OCI-LY3 (cell line): ENCODE measurements at regions not wholly inside any gene's neighbourhood (a gene's known extent, or its start where the extent isn't known, plus 50 kb on each side); places are given as distances from the start of the nearest gene placed in this dataset.
"Not testable (repeated sequence)": the region's sequence is repeated elsewhere in the genome, so short reads cannot be mapped to it uniquely, and the experiment has no call there.

ENCODE experiments used
- H2AFZ ChIP-seq: fragments of 200-600, 300-600 bp; shearing (Covaris generic); 2 replicates; pipeline ENCODE4 v1.6.0; 2014; ENCODE audit warnings: antibody characterized with exemption, low read depth, low read length
- H3K27ac ChIP-seq: fragments of 200-600, 300-600 bp; sonication (generic); 2 replicates; pipeline ENCODE4 v1.5.1; 2014; ENCODE audit warnings: mild to moderate bottlenecking, low read length, moderate library complexity, mixed read lengths
- H3K27me3 ChIP-seq: fragments of 200-600, 300-600 bp; sonication (generic); 2 replicates; pipeline ENCODE4 v1.6.1; 2014; ENCODE audit warnings: low read depth, low read length, mixed read lengths
- H3K36me3 ChIP-seq: fragments of 200-600, 300-600 bp; sonication (generic); replicated peaks from 2 replicates; pipeline ENCODE3; 2014; ENCODE audit warnings: low read depth, low read length, mixed read lengths
- H3K4me1 ChIP-seq: fragments of 300-600, 200-600 bp; sonication (generic); 2 replicates; pipeline ENCODE4 v1.6.1; 2014; ENCODE audit warnings: low read length, mixed read lengths
- H3K4me2 ChIP-seq: fragments of 200-600, 300-600 bp; sonication (generic); 2 replicates; pipeline ENCODE4 v1.6.1; 2014; ENCODE audit warnings: low read length, mixed read lengths
- H3K4me3 ChIP-seq: fragments of 300-600, 200-600 bp; sonication (generic); 2 replicates; pipeline ENCODE4 v1.5.1; 2014; ENCODE audit warnings: antibody characterized with exemption, mild to moderate bottlenecking, low read length, moderate library complexity
- H3K79me2 ChIP-seq: fragments of 300-600, 200-600 bp; shearing (Covaris generic); 2 replicates; pipeline ENCODE4 v1.6.1; 2014; ENCODE audit warnings: mild to moderate bottlenecking, low read length, mixed read lengths
- H3K9ac ChIP-seq: fragments of 300-600, 200-600 bp; shearing (Covaris generic); 2 replicates; pipeline ENCODE4 v1.6.0; 2014; ENCODE audit warnings: mild to moderate bottlenecking, low read length, moderate library complexity
- H3K9me3 ChIP-seq: fragments of 200-600, 300-600 bp; shearing (Covaris generic); 2 replicates; pipeline ENCODE4 v1.6.1; 2014; ENCODE audit warnings: low read length, mixed read lengths; ENCODE audit not compliant: insufficient read depth
- H4K20me1 ChIP-seq: fragments of 200-600, 300-600 bp; sonication (generic); 2 replicates; pipeline ENCODE4 v1.6.1; 2016; ENCODE audit warnings: low read length, mixed read lengths; ENCODE audit not compliant: insufficient read depth
- EZH2phosphoT487 ChIP-seq: fragments of 200-600 bp; shearing (Covaris generic); IDR thresholded peaks from 2 replicates; pipeline ENCODE4 v1.6.1; 2018; ENCODE audit warnings: antibody characterized with exemption, mixed run types, low read depth
- TF ChIP-seq, protein P1 (sequence below): fragments of 200-600, 300-600 bp; sonication (generic); IDR thresholded peaks from 2 replicates; pipeline ENCODE4 v1.5.1; 2014; ENCODE audit warnings: antibody characterized with exemption, low read length, low read depth

DNA sequence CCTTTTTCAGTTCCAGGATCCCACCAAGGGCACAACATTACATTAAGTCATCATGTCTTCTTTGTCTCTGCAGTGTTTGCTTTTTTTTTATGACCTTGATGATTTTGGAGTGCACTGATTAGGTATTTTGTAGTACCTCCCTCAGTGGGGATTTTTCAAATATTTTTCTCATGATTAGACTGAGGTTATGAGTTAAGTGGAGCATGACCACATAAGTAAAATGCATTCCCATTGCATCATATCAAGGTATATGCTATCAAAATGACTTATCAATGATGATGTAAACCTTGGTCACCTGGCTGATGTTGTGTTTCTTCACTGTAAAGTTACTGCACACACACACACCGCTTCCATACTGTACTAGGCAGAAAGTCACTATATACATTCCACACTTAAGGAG lies 96.7 kb upstream of the TRPC4 start:
- Histone ChIP-seq H3K36me3 (no peaks in the 10 kb centered on the region), H3K4me3 (no peak overlapping the region), H3K4me1 (no peaks in the 10 kb centered on the region), H3K27me3 (no peaks in the 10 kb centered on the region), H3K9me3 (no peaks in the 10 kb centered on the region), H3K9ac (no peak overlapping the region), H2AFZ (no peak overlapping the region), H4K20me1 (no peaks in the 10 kb centered on the region), H3K4me2 (no peak overlapping the region), H3K79me2 (no peaks in the 10 kb centered on the region), H3K27ac (no peak overlapping the region)
- TF ChIP-seq, protein P1, sequence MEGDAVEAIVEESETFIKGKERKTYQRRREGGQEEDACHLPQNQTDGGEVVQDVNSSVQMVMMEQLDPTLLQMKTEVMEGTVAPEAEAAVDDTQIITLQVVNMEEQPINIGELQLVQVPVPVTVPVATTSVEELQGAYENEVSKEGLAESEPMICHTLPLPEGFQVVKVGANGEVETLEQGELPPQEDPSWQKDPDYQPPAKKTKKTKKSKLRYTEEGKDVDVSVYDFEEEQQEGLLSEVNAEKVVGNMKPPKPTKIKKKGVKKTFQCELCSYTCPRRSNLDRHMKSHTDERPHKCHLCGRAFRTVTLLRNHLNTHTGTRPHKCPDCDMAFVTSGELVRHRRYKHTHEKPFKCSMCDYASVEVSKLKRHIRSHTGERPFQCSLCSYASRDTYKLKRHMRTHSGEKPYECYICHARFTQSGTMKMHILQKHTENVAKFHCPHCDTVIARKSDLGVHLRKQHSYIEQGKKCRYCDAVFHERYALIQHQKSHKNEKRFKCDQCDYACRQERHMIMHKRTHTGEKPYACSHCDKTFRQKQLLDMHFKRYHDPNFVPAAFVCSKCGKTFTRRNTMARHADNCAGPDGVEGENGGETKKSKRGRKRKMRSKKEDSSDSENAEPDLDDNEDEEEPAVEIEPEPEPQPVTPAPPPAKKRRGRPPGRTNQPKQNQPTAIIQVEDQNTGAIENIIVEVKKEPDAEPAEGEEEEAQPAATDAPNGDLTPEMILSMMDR = no peak
- no peak for TF ChIP-seq EZH2phosphoT487

DNA sequence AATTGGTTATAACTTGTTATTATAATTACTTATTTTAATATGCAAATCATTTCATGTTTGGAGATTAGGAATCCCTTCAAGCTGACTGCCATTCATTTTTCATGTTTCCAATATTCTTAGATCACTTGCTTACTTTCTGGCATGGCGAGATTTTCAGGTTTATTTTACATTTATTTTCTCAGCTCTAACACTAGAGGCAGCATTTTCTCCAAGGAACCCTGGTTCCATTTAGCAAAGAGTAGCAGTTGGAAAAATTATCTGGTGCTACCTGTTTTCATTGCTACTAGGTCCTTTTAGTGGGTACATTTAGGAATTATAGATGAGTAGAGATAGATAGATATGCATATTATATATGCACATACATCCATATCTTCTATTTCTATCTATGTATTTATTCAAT lies 90.9 kb upstream of the TRPC4 start:
- no peak overlapping the region for H3K4me3 ChIP-seq
- H3K79me2 ChIP-seq = no peaks in the 10 kb centered on the region
- H3K4me1 ChIP-seq = no peaks in the 10 kb centered on the region
- no peak overlapping the region for H3K9ac ChIP-seq
- TF ChIP-seq EZH2phosphoT487 = no peak
- TF ChIP-seq, protein P1 = peak; percentile 46
- H2AFZ ChIP-seq = no peak overlapping the region
- no peak overlapping the region for H3K4me2 ChIP-seq
- no peak overlapping the region for H3K27ac ChIP-seq
- H4K20me1 ChIP-seq = no peaks in the 10 kb centered on the region
- no peaks in the 10 kb centered on the region for H3K36me3 ChIP-seq
- H3K9me3 ChIP-seq = no peaks in the 10 kb centered on the region
- H3K27me3 ChIP-seq = no peaks in the 10 kb centered on the region

DNA sequence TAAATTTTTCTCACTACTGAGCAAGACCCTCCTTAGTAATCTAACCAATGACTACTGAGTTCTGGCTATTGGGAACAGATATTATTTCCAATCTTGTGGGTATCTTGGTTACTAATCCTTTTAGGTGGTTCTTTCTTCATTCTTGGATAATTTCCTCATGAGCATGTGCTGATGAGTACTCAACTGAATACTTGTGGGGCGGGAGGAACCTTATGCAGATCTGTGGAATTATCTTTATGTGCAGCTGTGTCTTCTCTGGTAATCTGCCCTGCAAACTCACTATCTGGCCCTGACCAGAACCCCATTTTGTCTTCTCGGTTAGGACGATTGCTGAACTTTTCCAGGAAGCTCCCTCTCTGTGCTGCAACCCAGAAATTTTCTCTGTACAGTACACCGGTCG lies 89.7 kb upstream of the TRPC4 start:
- no peak overlapping the region for H3K4me2 ChIP-seq
- H3K9ac ChIP-seq = no peak overlapping the region
- H3K9me3 ChIP-seq = no peaks in the 10 kb centered on the region
- H3K36me3 ChIP-seq = no peaks in the 10 kb centered on the region
- no peak overlapping the region for H2AFZ ChIP-seq
- H3K4me1 ChIP-seq = no peaks in the 10 kb centered on the region
- no peak overlapping the region for H3K27ac ChIP-seq
- H4K20me1 ChIP-seq = no peaks in the 10 kb centered on the region
- no peaks in the 10 kb centered on the region for H3K79me2 ChIP-seq
- TF ChIP-seq, protein P1 = no peak
- no peak for TF ChIP-seq EZH2phosphoT487
- no peak overlapping the region for H3K4me3 ChIP-seq
- H3K27me3 ChIP-seq = no peaks in the 10 kb centered on the region

DNA sequence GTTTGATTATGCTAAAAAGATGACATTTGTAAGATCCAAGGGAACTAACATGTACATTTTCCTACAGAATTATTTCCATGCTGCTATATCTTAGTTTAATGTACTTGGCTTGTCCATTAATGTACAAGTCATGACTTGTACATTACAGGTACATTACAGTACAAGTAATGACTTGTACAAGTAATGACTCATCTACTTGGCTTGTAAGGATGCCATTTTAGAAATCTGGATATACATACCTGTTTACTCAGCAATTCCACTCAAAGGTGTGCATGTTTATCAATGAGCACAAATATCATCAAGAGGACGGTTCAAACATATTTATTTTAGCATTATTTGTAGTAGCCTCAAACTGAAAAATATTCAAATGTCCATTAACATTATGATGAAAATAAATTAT lies 87.0 kb upstream of the TRPC4 start:
- Histone ChIP-seq H3K27me3 (no peaks in the 10 kb centered on the region), H3K27ac (no peak overlapping the region)
- TF ChIP-seq, protein P1 = no peak
- no peak for TF ChIP-seq EZH2phosphoT487

DNA sequence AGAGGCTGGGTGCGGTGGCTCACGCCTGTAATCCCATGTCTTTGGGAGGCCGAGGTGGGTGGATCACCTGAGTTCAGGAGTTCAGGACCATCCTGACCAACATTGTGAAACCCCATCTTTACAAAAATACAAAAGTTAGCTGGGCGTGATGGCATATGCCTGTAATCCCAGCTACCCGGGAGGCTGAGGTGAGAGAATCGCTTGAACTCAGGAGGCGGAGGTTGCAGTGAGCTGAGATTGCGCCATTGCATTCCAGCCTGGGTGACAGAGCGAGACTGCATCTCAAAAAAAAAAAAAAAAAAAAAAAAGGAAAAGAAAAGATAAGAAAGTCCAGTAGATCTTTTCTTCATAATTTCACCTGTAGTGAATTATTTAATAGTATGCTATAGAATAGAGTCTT lies 85.0 kb upstream of the TRPC4 start:
- H3K4me2 ChIP-seq, H3K4me3 ChIP-seq: not testable (repeated sequence)

More for the DNA sequence above, 87.0 kb upstream of the TRPC4 start:
- no peak overlapping the region for H2AFZ ChIP-seq
- no peaks in the 10 kb centered on the region for H3K9me3 ChIP-seq
- no peaks in the 10 kb centered on the region for H3K36me3 ChIP-seq
- no peaks in the 10 kb centered on the region for H4K20me1 ChIP-seq
- H3K79me2 ChIP-seq = no peaks in the 10 kb centered on the region
- no peaks in the 10 kb centered on the region for H3K4me1 ChIP-seq
- no peak overlapping the region for H3K4me2 ChIP-seq
- H3K4me3 ChIP-seq = no peak overlapping the region
- no peak overlapping the region for H3K9ac ChIP-seq

More for the DNA sequence above, 85.0 kb upstream of the TRPC4 start:
- H4K20me1 ChIP-seq, H3K4me1 ChIP-seq, H2AFZ ChIP-seq, H3K79me2 ChIP-seq, H3K27me3 ChIP-seq, H3K9ac ChIP-seq, H3K36me3 ChIP-seq, H3K9me3 ChIP-seq, H3K27ac ChIP-seq: not testable (repeated sequence)
